ENCODE measurements at regions not wholly inside any gene's neighbourhood (a gene's known extent, or its start where the extent isn't known, plus 50 kb on each side); places are given as distances from the start of the nearest gene placed in this dataset.

- no peak for TF ChIP-seq MYC (IDR thresholded peaks at IDR 0.05; ENCODE audit: low read depth, low read length)
- TF ChIP-seq JUN (IDR thresholded peaks at IDR 0.05; ENCODE audit: borderline replicate concordance, insufficient read depth, insufficient read length, low read depth) = no peak
- no peak for TF ChIP-seq CTCF (IDR thresholded peaks at IDR 0.05; ENCODE audit: extremely low read depth in 1 of 2, insufficient read depth in 1 of 2, low read depth in 1 of 2, low read length in 2 of 2)
- TF ChIP-seq POLR2AphosphoS5 (IDR thresholded peaks at IDR 0.05; ENCODE audit: insufficient read depth, low read depth, low read length) = no peak
- no peak for TF ChIP-seq MAX (IDR thresholded peaks at IDR 0.05; ENCODE audit: insufficient read depth, insufficient read length)
- no peak for TF ChIP-seq GATA2 (IDR thresholded peaks at IDR 0.05; ENCODE audit: insufficient read depth, insufficient read length, low read depth, low read length)
- TF ChIP-seq EZH2 (IDR thresholded peaks at IDR 0.05; ENCODE audit: borderline replicate concordance, low read depth, low read length, severe bottlenecking) = no peak
- no peak for TF ChIP-seq FOS (IDR thresholded peaks at IDR 0.05; ENCODE audit: borderline replicate concordance, insufficient read depth, low read length)
- no peak for TF ChIP-seq POLR2A (IDR thresholded peaks at IDR 0.05; ENCODE audit: low read depth, low read length)
- no TSS peak for BruUV-seq (replicated peaks)
- no peaks in the 10 kb centered on the region for H3K27me3 ChIP-seq (ENCODE audit: control insufficient read depth in 2 of 2, insufficient read depth in 2 of 2, low read length in 2 of 2)
- dilution Hi-C loops (cut with MboI; ENCODE audit: extremely low pct_ligation_motif_present, low sequenced_read_pairs) = no loop called here
- DNase-seq (ENCODE audit: low read depth, low spot score) (no peak), FAIRE-seq (no peak)
- H2AFZ ChIP-seq (ENCODE audit: low read depth, low read length) = no peak overlapping the region
- H3K27ac ChIP-seq (ENCODE audit: insufficient read depth, low read depth, low read length) = no peak overlapping the region
- no peaks in the 10 kb centered on the region for H3K9me3 ChIP-seq (replicated peaks; ENCODE audit: control insufficient read depth, insufficient read depth, low read length)
- H3K4me1 ChIP-seq (ENCODE audit: control insufficient read depth, extremely low read depth, insufficient read depth, low read length) = no peaks in the 10 kb centered on the region
- H3K4me3 ChIP-seq (replicated peaks in 1 of 3; ENCODE audit: insufficient read depth in 1 of 3, low read depth in 1 of 3, low read length in 3 of 3) = no peak overlapping the region
- ChIA-PET CTCF (no interaction called here), POLR2A (no interaction called here)
- H3K36me3 ChIP-seq (ENCODE audit: control insufficient read depth in 2 of 2, extremely low read depth in 1 of 2, insufficient read depth in 2 of 2, low read length in 2 of 2) = no peaks in the 10 kb centered on the region
- intact Hi-C loops (cut with micrococcal nuclease) = no loop called here
- H3K9ac ChIP-seq (replicated peaks; ENCODE audit: extremely low read depth, insufficient read depth, low read length) = no peak overlapping the region
- no peak overlapping the region for H3K4me2 ChIP-seq (ENCODE audit: insufficient read depth, low read length)
- no peaks in the 10 kb centered on the region for H3K9me1 ChIP-seq (replicated peaks; ENCODE audit: control insufficient read depth, extremely low read depth, insufficient read depth, low read length)
- H4K20me1 ChIP-seq (replicated peaks; ENCODE audit: control insufficient read depth, extremely low read depth, insufficient read depth, low read length) = no peaks in the 10 kb centered on the region
- no peaks in the 10 kb centered on the region for H3K79me2 ChIP-seq (ENCODE audit: control insufficient read depth, insufficient read depth, low read length)
Measured at GRCh38 chr4:20302336-20302735, 50.6 kb downstream of the SLIT2 start.

Data from endothelial cell of umbilical vein (primary cell).